Gastrocnemius medialis (tissue), 4 donors: ENCODE measurements at regions not wholly inside any gene's neighbourhood (a gene's known extent, or its start where the extent isn't known, plus 50 kb on each side); places are given as distances from the start of the nearest gene placed in this dataset.

ENCODE experiments used
- ATAC-seq, 2 donors: fragments of 150-250 bp; one replicate each; pipeline ENCODE4 v1.9.1; 2016
- DNase-seq, 2 donors: peaks; one replicate each; pipeline ENCODE4 v3.0.0-alpha.2; 2019
- H3K27ac ChIP-seq, 4 donors: fragments of 200-600 bp; sonication (generic); 1 replicate in 1 of 4; 2 replicates in 3 of 4; pipeline ENCODE4 v1.5.1; 2016 to 2018; ENCODE audit warnings: mild to moderate bottlenecking in 2 of 4, moderate library complexity in 1 of 4
- H3K27me3 ChIP-seq, 3 donors: fragments of 200-600 bp; sonication (generic) in 2 of 3; 1 replicate in 1 of 3; 2 replicates in 2 of 3; pipeline versions ENCODE4 v1.5.1 to v1.6.0; 2016 to 2019; ENCODE audit warnings: mild to moderate bottlenecking in 1 of 3, moderate library complexity in 1 of 3
- H3K36me3 ChIP-seq, 2 donors: fragments of 200-600 bp; sonication (generic) in 1 of 2; one replicate each; pipeline ENCODE4 v1.5.1; 2017 to 2018
- H3K4me1 ChIP-seq, 2 donors: fragments of 200-600 bp; sonication (generic) in 1 of 2; one replicate each; pipeline ENCODE4 v1.5.1; 2016 to 2017; ENCODE audit warnings: mild to moderate bottlenecking in 2 of 2
- H3K4me3 ChIP-seq, 4 donors: fragments of 200-600 bp; sonication (generic) in 3 of 4; 1 replicate in 1 of 4; 2 replicates in 3 of 4; pipeline ENCODE4 v1.5.1; 2016 to 2019; ENCODE audit warnings: mild to moderate bottlenecking in 2 of 4
- H3K9me3 ChIP-seq, 3 donors: fragments of 200-600 bp; sonication (generic) in 2 of 3; 1 replicate in 1 of 3; 2 replicates in 2 of 3; pipeline ENCODE4 v1.5.1; 2016 to 2019
- POLR2A ChIP-seq, 2 donors: fragments of 450-650 bp; IDR thresholded peaks; one replicate each; pipeline ENCODE4 v1.6.1; 2017; ENCODE audit warnings: antibody characterized with exemption in 2 of 2, mild to moderate bottlenecking in 2 of 2, moderate library complexity in 2 of 2
- in situ Hi-C, 4 donors: fragments of 200-750 bp; cut with MboI; loops; one replicate each; pipeline versions ENCODE4 v1.15.0 to v1.8.0; 2017; ENCODE audit warnings: low sequenced_read_pairs in 4 of 4
- intact Hi-C: fragments of 100-400 bp; cut with DNase I; formaldehyde crosslinking; loops from one replicate; pipeline ENCODE4 v1.15.1; 2023; ENCODE audit warnings: low total_unique reads
- TF ChIP-seq, protein P1 (sequence below), 5 experiments: fragments of 450-650 bp in 3 of 5; fragments of 200-600 bp in 2 of 5; sonication (generic) in 2 of 5; IDR thresholded peaks in 4 of 5; conservative IDR thresholded peaks in 1 of 5; 1 replicate in 4 of 5; 2 replicates in 1 of 5; pipeline ENCODE4 v1.5.1; 2016 to 2019; ENCODE audit warnings: antibody characterized with exemption in 5 of 5, mild to moderate bottlenecking in 3 of 5, moderate library complexity in 3 of 5

DNA sequence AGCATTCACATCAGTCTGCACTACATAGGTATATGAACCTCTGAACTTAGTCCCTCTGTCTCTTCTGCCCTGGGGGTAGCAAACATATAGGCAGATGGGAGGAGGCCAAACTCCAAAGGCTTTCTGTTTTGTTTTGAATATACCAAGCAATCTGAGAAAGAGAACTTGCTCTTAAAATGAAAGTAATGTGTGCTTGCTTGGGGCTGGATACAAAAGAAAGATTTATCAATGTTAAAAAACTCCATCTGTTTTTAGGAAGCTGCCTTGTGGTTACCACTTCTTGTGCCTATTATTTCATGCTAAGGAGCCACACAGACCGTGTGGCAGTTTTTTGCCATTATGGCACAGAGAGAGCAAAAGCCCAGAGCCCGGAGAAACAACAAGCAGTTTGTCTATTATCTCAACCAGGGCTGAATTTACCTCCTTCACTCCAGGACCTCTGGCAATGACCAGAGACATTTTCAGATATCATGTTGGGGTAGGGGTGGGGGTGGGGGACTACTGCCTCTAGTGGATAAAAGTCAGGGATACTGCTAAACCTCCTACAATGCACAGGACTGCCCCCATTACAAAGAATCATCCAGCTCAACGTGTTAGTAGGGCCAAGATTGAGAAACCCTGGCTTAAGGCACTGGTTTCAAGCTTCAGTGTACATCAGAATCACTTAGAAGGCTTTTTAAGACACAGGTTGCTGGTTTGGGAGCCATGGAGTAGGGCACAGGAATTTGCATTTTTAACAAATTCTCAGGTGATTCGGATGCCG, 124.2 kb downstream of the APIP start:
- in situ Hi-C loops, result no loop called here
- no peak for ATAC-seq

DNA sequence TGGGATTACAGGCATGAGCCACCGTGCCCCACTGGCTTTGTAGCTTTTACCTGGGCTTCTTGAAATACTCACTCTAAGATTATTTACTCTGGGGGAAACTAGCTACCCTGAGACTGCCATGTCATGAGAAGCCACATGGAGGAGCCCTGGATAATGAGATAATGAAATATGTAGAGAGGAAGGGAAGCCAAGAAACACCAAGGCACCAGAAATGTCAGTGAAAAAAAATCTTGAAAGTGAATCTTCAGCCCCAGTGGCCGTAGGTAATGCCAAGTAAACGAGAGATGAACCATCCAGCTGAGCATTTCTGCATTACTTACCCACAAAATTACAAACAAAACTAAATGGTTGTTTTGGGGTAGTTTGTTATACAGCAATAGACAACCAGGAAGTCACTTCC, 125.6 kb downstream of the APIP start:
- in situ Hi-C loops (no loop called here), intact Hi-C loops (no loop called here)

More for the DNA sequence above, 124.2 kb downstream of the APIP start:
- Histone ChIP-seq H3K4me3 (no peak overlapping the region), H3K9me3 (no peaks in the 10 kb centered on the region), H3K4me1 (no peaks in the 10 kb centered on the region), H3K27ac (peak overlapping the region in 1 of 4 donors; percentile 46), H3K27me3 (no peaks in the 10 kb centered on the region), H3K36me3 (no peaks in the 10 kb centered on the region)
- intact Hi-C loops, result no loop called here
- TF ChIP-seq, protein P1, sequence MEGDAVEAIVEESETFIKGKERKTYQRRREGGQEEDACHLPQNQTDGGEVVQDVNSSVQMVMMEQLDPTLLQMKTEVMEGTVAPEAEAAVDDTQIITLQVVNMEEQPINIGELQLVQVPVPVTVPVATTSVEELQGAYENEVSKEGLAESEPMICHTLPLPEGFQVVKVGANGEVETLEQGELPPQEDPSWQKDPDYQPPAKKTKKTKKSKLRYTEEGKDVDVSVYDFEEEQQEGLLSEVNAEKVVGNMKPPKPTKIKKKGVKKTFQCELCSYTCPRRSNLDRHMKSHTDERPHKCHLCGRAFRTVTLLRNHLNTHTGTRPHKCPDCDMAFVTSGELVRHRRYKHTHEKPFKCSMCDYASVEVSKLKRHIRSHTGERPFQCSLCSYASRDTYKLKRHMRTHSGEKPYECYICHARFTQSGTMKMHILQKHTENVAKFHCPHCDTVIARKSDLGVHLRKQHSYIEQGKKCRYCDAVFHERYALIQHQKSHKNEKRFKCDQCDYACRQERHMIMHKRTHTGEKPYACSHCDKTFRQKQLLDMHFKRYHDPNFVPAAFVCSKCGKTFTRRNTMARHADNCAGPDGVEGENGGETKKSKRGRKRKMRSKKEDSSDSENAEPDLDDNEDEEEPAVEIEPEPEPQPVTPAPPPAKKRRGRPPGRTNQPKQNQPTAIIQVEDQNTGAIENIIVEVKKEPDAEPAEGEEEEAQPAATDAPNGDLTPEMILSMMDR (IDR thresholded peaks at IDR 0.05 in 4 of 5, conservative IDR thresholded peaks at IDR 0.05 in 1 of 5), result no peak
- TF ChIP-seq POLR2A (IDR thresholded peaks at IDR 0.05), result no peak
- no peak for DNase-seq

DNA sequence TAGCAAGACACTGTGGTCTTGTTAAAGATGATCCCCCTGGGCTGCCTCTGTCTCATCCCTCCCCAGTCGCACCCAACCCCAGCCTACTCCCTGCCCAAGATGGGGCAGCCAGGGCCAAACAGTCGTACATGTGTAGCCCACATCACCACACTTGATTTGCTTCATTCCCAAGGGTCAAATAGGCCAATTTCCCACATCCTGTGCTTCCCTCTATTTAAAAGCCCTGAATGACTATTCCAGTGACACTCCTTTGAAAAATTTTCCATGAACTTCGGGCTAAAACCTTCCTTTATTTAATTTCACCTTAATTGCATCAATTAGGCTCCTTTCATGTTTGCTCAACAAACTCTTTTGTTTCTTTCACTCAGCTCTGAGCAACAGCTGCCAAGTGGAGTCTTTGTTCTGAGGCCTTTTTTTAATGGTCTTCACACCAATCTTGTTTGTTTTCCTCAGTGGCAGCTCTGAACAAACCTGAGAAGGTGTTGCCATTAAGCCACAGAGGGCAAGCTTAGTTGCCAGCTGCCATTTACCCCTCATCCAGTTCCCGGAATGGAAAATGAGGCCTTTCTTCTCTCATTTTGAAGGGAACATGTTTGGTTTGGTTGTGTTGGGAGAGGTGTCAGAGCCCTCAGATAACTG, 126.9 kb downstream of the APIP start:
- no peak for DNase-seq

More for the DNA sequence above, 125.6 kb downstream of the APIP start:
- Histone ChIP-seq H3K27me3 (no peaks in the 10 kb centered on the region), H3K4me1 (no peaks in the 10 kb centered on the region), H3K9me3 (no peaks in the 10 kb centered on the region), H3K27ac (no peak overlapping the region), H3K36me3 (no peaks in the 10 kb centered on the region), H3K4me3 (no peak overlapping the region)
- ATAC-seq (no peak), DNase-seq (no peak)
- TF ChIP-seq POLR2A (IDR thresholded peaks at IDR 0.05), result no peak
- TF ChIP-seq, protein P1 (IDR thresholded peaks at IDR 0.05 in 4 of 5, conservative IDR thresholded peaks at IDR 0.05 in 1 of 5), result no peak

DNA sequence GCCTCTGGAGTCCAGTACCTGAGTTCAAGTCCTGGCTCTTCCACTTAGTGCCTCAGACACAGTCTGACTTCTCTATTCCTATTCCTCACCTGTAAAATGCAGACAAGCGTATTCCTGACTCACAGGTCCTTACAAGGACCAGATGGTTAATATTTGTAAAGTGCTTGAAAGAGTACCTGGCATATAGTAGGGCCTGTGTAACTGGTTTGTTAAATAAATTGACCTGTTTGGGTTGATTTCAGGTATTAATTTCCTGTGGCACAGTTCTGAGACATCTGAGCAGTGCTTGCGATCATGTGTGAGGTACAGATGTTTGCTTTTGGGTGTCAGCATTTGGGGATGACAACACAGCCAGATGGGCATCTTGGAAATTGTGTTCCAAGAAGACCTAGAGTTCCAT, 127.5 kb downstream of the APIP start:
- H3K27ac ChIP-seq, result no peak overlapping the region
- ATAC-seq (no peak), DNase-seq (no peak)
- TF ChIP-seq, protein P1 (IDR thresholded peaks at IDR 0.05 in 4 of 5, conservative IDR thresholded peaks at IDR 0.05 in 1 of 5), result no peak
- TF ChIP-seq POLR2A (IDR thresholded peaks at IDR 0.05), result no peak
- no peaks in the 10 kb centered on the region for H3K36me3 ChIP-seq
- no peaks in the 10 kb centered on the region for H3K9me3 ChIP-seq
- H3K4me3 ChIP-seq, result no peak overlapping the region
- H3K4me1 ChIP-seq, result no peaks in the 10 kb centered on the region
- intact Hi-C loops (no loop called here), in situ Hi-C loops (no loop called here)
- no peaks in the 10 kb centered on the region for H3K27me3 ChIP-seq

More for the DNA sequence above, 126.9 kb downstream of the APIP start:
- no peak overlapping the region for H3K4me3 ChIP-seq
- H3K36me3 ChIP-seq, result no peaks in the 10 kb centered on the region
- no peaks in the 10 kb centered on the region for H3K9me3 ChIP-seq
- intact Hi-C loops (no loop called here), in situ Hi-C loops (no loop called here)
- ATAC-seq, result no peak
- H3K27me3 ChIP-seq, result no peaks in the 10 kb centered on the region
- H3K27ac ChIP-seq, result no peak overlapping the region
- TF ChIP-seq, protein P1 (IDR thresholded peaks at IDR 0.05 in 4 of 5, conservative IDR thresholded peaks at IDR 0.05 in 1 of 5), result no peak
- TF ChIP-seq POLR2A (IDR thresholded peaks at IDR 0.05), result no peak
- H3K4me1 ChIP-seq, result no peaks in the 10 kb centered on the region
